ENCODE measurements at regions not wholly inside any gene's neighbourhood (a gene's known extent, or its start where the extent isn't known, plus 50 kb on each side); places are given as distances from the start of the nearest gene placed in this dataset.

DNA sequence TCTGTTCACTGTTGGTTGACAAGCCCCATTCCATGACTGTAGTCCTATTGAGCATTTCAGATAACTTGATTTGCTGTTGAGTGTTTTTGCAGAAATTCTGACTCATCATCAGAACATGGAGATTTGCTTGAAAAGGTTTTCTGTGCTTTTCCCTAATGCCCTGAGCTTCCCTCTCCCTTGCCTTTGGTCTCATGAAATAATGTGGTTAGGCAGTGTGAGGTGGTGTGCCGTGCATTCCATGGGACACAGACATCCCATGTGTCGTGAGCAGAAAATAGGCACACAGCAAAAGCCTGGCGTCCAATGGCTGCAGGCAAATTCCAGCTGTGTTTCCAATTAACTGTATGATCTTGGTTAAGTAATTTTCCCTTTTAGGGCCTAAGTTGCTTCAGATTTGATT is 197.4 kb downstream of the DLEU7 start:
- no peak overlapping the region for H3K4me3 ChIP-seq (ENCODE audit: low read depth, low read length, poor library complexity, severe bottlenecking)
- H3K4me1 ChIP-seq (ENCODE audit: insufficient read depth, low read length, severe bottlenecking) = peaks cover 16% of the 10 kb centered on the region
- no peak overlapping the region for H3K27ac ChIP-seq (ENCODE audit: low read depth, low read length, poor library complexity, severe bottlenecking)
- no peaks in the 10 kb centered on the region for H3K36me3 ChIP-seq (ENCODE audit: insufficient read depth, low read length)
- H3K4me2 ChIP-seq (ENCODE audit: low read length) = no peak overlapping the region
- no peaks in the 10 kb centered on the region for H4K20me1 ChIP-seq (ENCODE audit: insufficient read depth, low read length)
- H3K79me2 ChIP-seq (ENCODE audit: insufficient read depth, low read length) = no peaks in the 10 kb centered on the region
- no peak overlapping the region for H2AFZ ChIP-seq (ENCODE audit: low read length)
- no peaks in the 10 kb centered on the region for H3K9me2 ChIP-seq (ENCODE audit: low read depth, low read length)
- no peaks in the 10 kb centered on the region for H3K27me3 ChIP-seq (ENCODE audit: insufficient read depth, low read length)
- no peak for TF ChIP-seq EZH2 (IDR thresholded peaks at IDR 0.05; ENCODE audit: borderline replicate concordance, low read length)
- no peak overlapping the region for H3K9ac ChIP-seq (ENCODE audit: low read length)
- 0 out of 2 replicates have a peak, but pooled peaks cover 10% of the 10 kb centered on the region for H3K9me3 ChIP-seq (ENCODE audit: low read length)
- H3F3A ChIP-seq (ENCODE audit: insufficient read depth, low read length) = no peaks in the 10 kb centered on the region

DNA sequence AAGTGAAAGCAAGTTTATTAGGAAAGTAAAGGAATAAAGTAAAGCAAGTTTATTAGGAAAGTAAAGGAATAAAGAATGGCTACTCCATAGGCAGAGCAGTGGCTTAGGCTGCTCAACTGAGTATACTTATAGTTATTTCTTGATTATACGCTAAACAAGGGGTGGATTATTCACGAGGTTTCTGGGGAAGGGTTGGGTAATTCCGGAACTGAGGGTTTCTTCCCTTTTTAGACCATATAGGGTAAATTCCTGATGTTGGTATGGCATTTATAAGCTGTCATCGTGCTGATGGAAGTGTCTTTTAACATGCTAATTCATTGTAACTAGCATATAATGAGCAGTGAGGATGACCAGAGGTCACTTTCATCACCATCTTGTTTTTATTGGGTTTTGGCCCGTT is 194.3 kb downstream of the DLEU7 start:
- Histone ChIP-seq H3K4me2 (ENCODE audit: low read length) (no peak overlapping the region), H3K9me2 (ENCODE audit: low read depth, low read length) (no peaks in the 10 kb centered on the region), H3K4me3 (ENCODE audit: low read depth, low read length, poor library complexity, severe bottlenecking) (no peak overlapping the region), H3K9me3 (ENCODE audit: low read length) (0 out of 2 replicates have a peak, but pooled peaks cover 10% of the 10 kb centered on the region), H3K9ac (ENCODE audit: low read length) (no peak overlapping the region), H3K27me3 (ENCODE audit: insufficient read depth, low read length) (no peaks in the 10 kb centered on the region), H3K4me1 (ENCODE audit: insufficient read depth, low read length, severe bottlenecking) (peaks cover 42% of the 10 kb centered on the region), H2AFZ (ENCODE audit: low read length) (no peak overlapping the region), H4K20me1 (ENCODE audit: insufficient read depth, low read length) (no peaks in the 10 kb centered on the region), H3K36me3 (ENCODE audit: insufficient read depth, low read length) (no peaks in the 10 kb centered on the region), H3K79me2 (ENCODE audit: insufficient read depth, low read length) (no peaks in the 10 kb centered on the region), H3F3A (ENCODE audit: insufficient read depth, low read length) (no peaks in the 10 kb centered on the region), H3K27ac (ENCODE audit: low read depth, low read length, poor library complexity, severe bottlenecking) (peak overlapping the region; percentile 95)
- TF ChIP-seq EZH2 (IDR thresholded peaks at IDR 0.05; ENCODE audit: borderline replicate concordance, low read length) (no peak), CTCF (IDR thresholded peaks at IDR 0.05; ENCODE audit: low read length) (no peak)

DNA sequence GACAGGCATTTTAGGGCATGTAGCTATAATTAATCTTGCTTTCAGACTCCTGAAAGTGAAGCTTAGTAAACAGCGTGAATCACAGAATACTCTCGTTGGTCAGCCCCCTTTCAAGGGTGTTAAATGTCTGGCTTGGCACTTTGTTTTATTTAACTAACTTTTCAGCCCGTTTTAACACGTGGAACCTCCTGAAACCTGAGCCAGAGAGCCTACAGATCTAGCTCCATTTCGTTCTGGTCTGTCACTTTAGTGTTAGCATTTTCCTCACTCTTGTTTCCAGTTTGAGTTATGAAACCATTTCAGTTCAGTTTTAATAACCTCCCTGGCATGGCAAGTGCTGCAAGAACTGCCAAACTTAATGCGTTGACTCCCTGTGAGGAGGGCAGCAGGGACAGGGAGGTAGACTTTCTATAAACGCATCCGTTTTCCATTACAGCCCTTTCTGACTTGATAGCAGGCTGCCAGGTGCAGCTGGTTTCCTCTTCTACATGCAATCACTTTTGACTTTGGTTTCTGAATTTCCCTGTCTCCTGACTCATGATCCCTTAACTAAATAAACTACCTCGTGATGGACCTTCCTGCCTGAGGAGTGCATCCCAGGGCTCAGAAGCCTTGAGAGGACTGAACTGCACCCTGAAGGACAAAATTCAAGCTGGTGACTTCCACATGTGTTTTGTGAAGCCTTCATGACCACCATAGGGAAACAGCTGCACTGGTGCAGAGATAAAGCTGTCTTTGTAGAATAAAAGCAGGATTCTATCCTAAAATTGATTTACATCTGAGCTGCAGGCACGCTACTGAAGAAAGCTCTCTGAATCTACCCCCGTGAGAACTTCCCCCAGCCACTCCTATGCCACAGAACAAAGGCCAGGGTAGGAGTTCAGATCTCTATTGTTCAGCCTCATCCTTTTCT is 192.6 kb downstream of the DLEU7 start:
- peak overlapping the region; percentile 54 for H3K9ac ChIP-seq (ENCODE audit: low read length)
- TF ChIP-seq EZH2 (IDR thresholded peaks at IDR 0.05; ENCODE audit: borderline replicate concordance, low read length) (no peak), CTCF (IDR thresholded peaks at IDR 0.05; ENCODE audit: low read length) (no peak)
- H3K27me3 ChIP-seq (ENCODE audit: insufficient read depth, low read length) = no peaks in the 10 kb centered on the region
- H4K20me1 ChIP-seq (ENCODE audit: insufficient read depth, low read length) = no peaks in the 10 kb centered on the region
- no peak overlapping the region for H3K4me3 ChIP-seq (ENCODE audit: low read depth, low read length, poor library complexity, severe bottlenecking)
- H3K4me2 ChIP-seq (ENCODE audit: low read length) = peak overlapping the region; percentile 60
- peak overlapping the region; percentile 95 for H3K27ac ChIP-seq (ENCODE audit: low read depth, low read length, poor library complexity, severe bottlenecking)
- peaks cover 49% of the 10 kb centered on the region for H3K4me1 ChIP-seq (ENCODE audit: insufficient read depth, low read length, severe bottlenecking)
- H3K79me2 ChIP-seq (ENCODE audit: insufficient read depth, low read length) = no peaks in the 10 kb centered on the region
- no peaks in the 10 kb centered on the region for H3K36me3 ChIP-seq (ENCODE audit: insufficient read depth, low read length)
- H2AFZ ChIP-seq (ENCODE audit: low read length) = no peak overlapping the region
- H3F3A ChIP-seq (ENCODE audit: insufficient read depth, low read length) = no peaks in the 10 kb centered on the region
- H3K9me2 ChIP-seq (ENCODE audit: low read depth, low read length) = no peaks in the 10 kb centered on the region
- 0 out of 2 replicates have a peak, but pooled peaks cover 4% of the 10 kb centered on the region for H3K9me3 ChIP-seq (ENCODE audit: low read length)

Data from OCI-LY1 (cell line).